RWPE1 (cell line): ENCODE measurements at regions not wholly inside any gene's neighbourhood (a gene's known extent, or its start where the extent isn't known, plus 50 kb on each side); places are given as distances from the start of the nearest gene placed in this dataset.

ENCODE experiments used
- CTCF ChIA-PET: fragments of 350-600 bp; sonication (Branson Sonifier 250); formaldehyde crosslinking; extraction: SDS; loops from one replicate; lab custom pipeline; 2021; lab: Yijun Ruan, JAX
- POLR2A ChIA-PET: fragments of 400-600 bp; formaldehyde crosslinking; extraction: SDS; loops from one replicate; lab custom pipeline; 2020; ENCODE audit warnings: antibody characterized with exemption; ENCODE audit not compliant: low non-redundant PET; lab: Yijun Ruan, JAX
- DNase-seq: peaks from one replicate; pipeline ENCODE4 v3.0.0; 2012; ENCODE audit warnings: low spot score
- H3K27ac ChIP-seq: fragments of 450-650 bp; 2 replicates; pipeline ENCODE4 v1.5.1; 2017
- TF ChIP-seq, protein P1 (sequence below): fragments of 450-650 bp; conservative IDR thresholded peaks from 2 replicates; pipeline ENCODE4 v1.5.1; 2017; ENCODE audit warnings: low read depth, mild to moderate bottlenecking

DNA sequence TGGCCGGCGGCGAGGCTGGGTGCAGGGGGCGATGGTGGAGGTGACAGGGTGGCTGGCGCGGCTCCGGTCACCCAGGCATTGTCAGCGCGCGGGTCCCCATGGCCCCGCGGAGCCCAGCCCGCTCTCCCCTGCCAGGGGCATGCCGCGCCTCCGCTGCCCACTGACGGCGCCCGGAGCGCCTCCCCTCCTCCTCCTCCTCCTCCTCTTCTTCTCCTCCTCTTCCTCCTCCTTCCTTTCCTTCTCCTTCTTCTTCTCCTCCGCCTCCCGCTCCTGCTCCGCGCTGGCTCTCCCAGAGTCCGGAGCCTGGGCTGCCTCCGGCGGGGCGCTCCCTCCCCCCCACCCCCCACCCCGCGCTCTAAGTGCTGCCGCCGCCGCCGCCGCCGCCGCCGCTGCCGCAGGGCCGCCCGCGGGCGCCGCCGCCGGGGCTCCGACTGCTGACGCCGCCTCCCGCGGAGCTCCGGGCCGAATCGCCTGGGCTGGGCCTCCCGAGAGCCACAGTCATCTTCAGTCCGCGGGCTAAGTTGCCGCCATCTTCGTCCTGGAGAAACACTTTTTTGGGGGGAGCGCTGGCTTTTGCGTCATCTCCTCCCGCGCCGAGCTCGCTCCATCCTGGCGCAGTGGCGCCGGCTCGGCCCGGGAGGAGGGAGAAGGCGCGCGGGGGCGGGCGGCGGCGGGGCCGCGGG, 348.3 kb downstream of the LIG4 start:
- CTCF ChIA-PET = no interaction called here
- H3K27ac ChIP-seq = no peak overlapping the region
- no peak for DNase-seq
- POLR2A ChIA-PET = no interaction called here
- TF ChIP-seq, protein P1, sequence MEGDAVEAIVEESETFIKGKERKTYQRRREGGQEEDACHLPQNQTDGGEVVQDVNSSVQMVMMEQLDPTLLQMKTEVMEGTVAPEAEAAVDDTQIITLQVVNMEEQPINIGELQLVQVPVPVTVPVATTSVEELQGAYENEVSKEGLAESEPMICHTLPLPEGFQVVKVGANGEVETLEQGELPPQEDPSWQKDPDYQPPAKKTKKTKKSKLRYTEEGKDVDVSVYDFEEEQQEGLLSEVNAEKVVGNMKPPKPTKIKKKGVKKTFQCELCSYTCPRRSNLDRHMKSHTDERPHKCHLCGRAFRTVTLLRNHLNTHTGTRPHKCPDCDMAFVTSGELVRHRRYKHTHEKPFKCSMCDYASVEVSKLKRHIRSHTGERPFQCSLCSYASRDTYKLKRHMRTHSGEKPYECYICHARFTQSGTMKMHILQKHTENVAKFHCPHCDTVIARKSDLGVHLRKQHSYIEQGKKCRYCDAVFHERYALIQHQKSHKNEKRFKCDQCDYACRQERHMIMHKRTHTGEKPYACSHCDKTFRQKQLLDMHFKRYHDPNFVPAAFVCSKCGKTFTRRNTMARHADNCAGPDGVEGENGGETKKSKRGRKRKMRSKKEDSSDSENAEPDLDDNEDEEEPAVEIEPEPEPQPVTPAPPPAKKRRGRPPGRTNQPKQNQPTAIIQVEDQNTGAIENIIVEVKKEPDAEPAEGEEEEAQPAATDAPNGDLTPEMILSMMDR = no peak

GRCh38 chr13:107866032-107866940, 349.1 kb downstream of the LIG4 start:
- CTCF ChIA-PET = no interaction called here
- POLR2A ChIA-PET = no interaction called here
- H3K27ac ChIP-seq = no peak overlapping the region
- DNase-seq = no peak
- TF ChIP-seq, protein P1 = no peak

- ChIA-PET CTCF (no interaction called here), POLR2A (no interaction called here)
- no peak overlapping the region for H3K27ac ChIP-seq
- TF ChIP-seq, protein P1 = no peak
- no peak for DNase-seq
Observed at GRCh38 chr13:107865643-107866031, 349.7 kb downstream of the LIG4 start.

- POLR2A ChIA-PET = no interaction called here
Observed at GRCh38 chr13:107865318-107865575, 350.1 kb downstream of the LIG4 start.

GRCh38 chr13:107864543-107865317, 350.6 kb downstream of the LIG4 start:
- no peak overlapping the region for H3K27ac ChIP-seq
- POLR2A ChIA-PET = no interaction called here
- CTCF ChIA-PET = no interaction called here
- no peak for DNase-seq
- TF ChIP-seq, protein P1 = no peak

More at GRCh38 chr13:107865318-107865575, 350.1 kb downstream of the LIG4 start:
- TF ChIP-seq, protein P1 = no peak
- CTCF ChIA-PET = no interaction called here
- no peak for DNase-seq
- H3K27ac ChIP-seq = no peak overlapping the region

DNA sequence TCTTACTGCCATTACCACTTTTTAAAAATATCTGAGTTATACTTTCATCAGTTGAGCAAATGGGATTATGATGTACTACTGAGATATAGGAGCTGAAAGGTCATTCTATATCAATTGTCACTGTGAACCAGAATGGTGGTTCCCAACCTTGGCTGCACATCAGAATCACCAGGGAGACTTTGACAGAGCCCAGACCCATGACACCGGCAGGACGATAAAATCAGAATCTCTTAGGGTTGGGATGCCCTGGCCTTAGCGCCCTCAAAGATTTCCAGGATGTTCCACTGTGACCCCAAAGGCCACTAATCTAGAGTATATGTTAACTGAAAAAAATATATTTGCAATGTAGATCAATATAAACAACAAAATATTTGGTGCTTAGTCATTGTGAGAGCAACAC, 355.1 kb downstream of the LIG4 start:
- TF ChIP-seq, protein P1 = no peak
- no peak for DNase-seq
- H3K27ac ChIP-seq = no peak overlapping the region
- CTCF ChIA-PET = no interaction called here
- POLR2A ChIA-PET = no interaction called here
